Endometrium (tissue), 2 donors: ENCODE measurements at regions not wholly inside any gene's neighbourhood (a gene's known extent, or its start where the extent isn't known, plus 50 kb on each side); places are given as distances from the start of the nearest gene placed in this dataset.
"Not testable (repeated sequence)": the region's sequence is repeated elsewhere in the genome, so short reads cannot be mapped to it uniquely, and the experiment has no call there.

Experiments
- FAIRE-seq: peaks from 2 replicates; lab custom pipeline; 2012; peaks lifted over from hg19 to GRCh38; lab: Jason Lieb, UNC
- donor health status: control.
- donor health status: control.

DNA sequence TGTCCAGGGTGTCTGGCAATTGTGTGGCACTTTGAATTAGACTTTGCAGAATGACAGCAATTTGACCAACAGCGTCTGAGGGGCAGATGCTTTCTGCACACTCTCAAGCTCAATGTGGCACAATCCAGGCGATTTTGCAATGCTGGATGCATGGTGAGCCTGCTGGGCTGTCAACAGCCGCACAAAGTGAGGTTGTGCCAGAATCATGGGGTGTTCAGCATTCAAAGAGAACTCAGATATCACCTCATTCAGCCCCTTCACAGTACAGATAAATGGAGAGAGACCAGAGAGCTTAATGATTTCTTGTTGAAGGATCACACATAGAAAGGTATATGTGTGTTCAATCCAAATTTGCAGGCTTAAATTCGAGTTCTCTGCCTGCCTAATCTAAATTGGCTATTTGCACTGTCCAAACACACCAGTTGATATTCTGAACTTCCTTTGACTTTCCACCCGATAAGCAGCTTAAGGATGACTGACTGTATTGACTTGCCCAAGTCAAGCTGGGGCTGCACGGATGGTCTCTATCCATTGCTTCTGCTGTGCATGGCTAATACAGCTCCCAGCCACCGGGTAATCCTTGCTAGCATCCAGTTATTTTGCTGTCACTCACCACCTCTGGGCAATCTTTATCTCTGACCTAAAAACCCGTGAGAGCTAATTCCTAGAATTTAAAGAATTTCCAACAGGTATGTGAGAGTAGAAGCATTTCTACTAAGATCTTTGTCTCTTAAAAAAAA, 157.9 kb upstream of the TAS2R1 start:
- FAIRE-seq = no peak

- FAIRE-seq = no peak
Measured at GRCh38 chr5:9786380-9787360, 156.5 kb upstream of the TAS2R1 start.

DNA sequence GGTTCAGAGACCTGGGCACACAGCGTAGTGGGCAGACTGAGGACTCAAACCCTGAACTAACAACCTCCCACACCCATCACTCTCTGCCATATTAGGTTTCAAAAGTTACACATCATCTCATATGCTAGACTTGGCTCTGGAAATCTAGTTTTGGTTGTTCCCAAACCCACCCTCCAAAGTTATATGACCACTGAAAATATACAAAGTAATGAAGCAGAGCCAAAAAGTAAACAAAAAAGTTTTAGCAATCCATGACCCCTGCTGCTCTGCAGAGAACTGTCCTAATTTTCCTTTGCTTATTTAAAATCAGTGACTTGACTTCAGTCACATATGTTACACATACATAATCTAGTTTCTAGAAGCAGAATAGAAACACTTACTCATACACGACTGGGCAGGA, 155.6 kb upstream of the TAS2R1 start:
- FAIRE-seq = no peak

- no peak for FAIRE-seq
Measured at GRCh38 chr5:9784231-9784630, 154.1 kb upstream of the TAS2R1 start.

DNA sequence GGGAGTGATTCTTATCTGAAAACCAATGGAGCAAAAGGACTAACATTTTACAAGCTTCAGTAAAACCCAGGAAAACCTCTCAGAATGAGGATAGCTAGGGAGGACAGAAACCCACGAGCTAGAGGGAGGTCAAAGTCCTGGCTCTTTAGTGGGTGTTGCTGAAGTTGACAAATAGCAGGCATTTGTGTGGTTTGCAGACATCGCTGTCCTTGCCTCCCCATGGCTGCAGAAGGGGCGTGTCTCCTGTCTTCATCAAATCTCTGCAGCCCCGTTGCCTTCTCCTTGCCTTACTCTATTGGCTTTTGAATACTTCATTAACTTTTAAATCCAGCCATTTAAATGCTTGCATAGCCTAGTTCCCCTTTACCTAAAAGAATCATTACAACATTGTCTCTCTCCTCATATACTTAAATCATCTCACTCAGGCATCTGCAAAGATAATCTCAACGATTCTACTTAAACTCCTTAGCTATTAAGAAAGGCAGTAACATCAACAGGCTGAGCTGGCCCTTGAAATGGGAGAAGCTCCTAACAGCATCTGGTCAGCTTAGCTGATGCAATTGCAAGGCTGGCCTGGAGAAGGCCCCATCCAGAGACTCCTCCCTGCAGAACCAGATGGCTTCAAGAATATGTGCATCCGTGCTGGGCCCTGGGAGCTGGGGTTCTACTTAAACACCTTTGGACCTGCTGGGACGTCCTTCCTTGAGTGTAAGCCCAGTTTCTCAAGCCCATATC, 152.8 kb upstream of the TAS2R1 start:
- FAIRE-seq = peak; percentile 84

DNA sequence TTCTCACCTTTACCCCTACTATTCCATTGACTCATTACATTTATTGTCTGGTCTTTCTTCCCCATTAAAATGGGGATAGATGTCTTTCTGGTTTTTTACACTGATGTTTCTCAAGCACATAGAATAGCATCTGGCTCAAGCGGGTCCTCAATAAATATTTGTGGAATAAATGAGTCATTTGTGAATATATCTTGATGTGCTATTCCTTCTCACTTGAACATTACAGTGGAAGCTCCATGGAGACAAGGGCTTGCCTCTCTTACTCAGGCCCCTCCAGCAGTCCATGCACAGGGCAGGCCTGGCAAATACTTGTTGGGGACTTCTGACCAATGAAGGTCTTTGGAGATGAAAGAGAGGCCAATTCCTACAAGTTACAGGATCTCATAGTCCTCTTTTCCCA, 151.7 kb upstream of the TAS2R1 start:
- FAIRE-seq = no peak

DNA sequence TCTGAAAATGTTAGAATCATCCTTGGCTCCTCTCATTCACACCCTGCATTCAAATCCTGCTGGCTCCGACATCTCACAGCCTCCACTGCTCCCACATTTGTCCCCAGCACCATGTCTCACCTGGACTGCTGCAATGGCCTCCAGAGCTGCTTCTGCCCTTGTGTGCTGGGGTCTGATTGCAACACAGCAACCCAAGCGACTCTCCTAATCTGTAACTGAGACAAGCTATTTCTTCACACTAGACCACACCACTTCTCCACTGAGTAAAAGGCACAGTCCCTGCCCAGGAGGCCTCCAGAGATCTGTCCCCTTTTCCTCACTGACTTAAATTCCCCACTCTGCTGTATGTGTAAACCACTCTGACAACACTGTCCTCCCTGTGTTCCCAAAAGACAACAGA, 151.1 kb upstream of the TAS2R1 start:
- FAIRE-seq = no peak

GRCh38 chr5:9780501-9780900, 150.3 kb upstream of the TAS2R1 start:
- FAIRE-seq = no peak

- no peak for FAIRE-seq
Measured at GRCh38 chr5:9776525-9776924, 146.4 kb upstream of the TAS2R1 start.

DNA sequence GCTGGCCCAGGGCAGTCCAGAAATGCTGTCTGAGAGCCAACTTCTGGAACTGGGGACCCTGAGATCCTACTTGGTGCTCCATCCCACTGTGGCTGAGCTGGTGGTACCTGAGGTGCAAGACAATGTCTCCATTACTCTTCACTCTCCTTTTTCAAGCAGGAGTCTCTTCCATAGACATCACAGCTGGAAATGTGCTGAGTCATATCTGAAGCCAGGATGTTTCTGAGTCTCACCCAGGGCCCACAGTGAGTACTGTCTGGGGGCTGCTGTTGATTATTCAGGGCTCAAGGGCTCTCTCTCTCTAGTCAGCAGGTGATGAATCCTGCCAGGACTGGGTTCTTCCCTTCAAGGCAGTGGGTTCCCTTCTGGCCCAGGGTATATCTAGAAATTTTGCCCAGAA, 145.2 kb upstream of the TAS2R1 start:
- no peak for FAIRE-seq

DNA sequence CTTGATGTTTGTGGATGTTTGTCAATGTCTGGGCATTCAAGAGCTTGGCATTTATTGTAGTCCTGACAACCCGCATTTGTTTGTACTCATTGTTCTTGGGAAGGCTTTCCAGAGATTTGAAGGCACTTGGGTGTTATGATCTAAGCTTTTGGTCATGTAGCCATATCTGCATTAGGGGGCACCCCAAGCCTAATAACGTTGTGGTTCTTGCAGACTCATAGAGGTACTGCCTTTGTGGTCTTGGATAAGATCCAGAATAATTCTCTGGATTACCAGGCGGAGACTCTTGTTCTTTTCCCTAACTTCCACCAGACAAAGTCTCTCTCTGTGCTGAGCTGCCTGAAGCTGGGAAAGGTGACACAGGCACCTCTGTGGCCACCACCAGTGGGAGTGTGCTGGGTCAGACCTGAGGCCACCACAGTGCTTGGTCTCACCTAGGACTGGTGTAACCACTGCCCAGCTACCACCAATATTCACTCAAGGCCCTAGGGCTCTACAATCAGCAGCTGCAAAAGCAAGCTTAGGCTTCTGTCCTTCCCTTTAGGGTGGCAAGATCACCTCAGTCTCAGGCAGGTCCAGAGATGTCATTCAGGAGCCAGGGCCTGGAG, 144.4 kb upstream of the TAS2R1 start:
- FAIRE-seq = no peak

- FAIRE-seq = no peak
Measured at GRCh38 chr5:9771079-9771478, 140.9 kb upstream of the TAS2R1 start.

DNA sequence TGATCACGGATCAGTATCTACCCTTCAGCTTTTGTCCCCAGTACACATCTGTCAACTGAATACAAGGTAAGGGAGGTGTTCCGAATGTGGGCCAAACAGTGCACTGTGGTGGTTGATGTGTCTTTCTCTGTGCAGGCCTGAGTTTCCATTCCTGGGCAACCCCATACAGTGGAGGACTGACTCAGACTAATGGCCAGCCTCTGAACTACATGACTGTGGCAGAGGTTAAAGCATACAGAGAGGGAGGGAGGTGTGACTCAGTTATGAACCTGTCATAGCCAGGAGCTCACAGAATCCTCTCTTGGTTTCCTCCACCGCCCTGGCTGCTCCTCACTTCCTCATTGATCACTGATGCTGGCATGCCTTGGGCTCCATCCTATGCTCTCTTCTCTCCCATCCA, 136.4 kb upstream of the TAS2R1 start:
- no peak for FAIRE-seq

DNA sequence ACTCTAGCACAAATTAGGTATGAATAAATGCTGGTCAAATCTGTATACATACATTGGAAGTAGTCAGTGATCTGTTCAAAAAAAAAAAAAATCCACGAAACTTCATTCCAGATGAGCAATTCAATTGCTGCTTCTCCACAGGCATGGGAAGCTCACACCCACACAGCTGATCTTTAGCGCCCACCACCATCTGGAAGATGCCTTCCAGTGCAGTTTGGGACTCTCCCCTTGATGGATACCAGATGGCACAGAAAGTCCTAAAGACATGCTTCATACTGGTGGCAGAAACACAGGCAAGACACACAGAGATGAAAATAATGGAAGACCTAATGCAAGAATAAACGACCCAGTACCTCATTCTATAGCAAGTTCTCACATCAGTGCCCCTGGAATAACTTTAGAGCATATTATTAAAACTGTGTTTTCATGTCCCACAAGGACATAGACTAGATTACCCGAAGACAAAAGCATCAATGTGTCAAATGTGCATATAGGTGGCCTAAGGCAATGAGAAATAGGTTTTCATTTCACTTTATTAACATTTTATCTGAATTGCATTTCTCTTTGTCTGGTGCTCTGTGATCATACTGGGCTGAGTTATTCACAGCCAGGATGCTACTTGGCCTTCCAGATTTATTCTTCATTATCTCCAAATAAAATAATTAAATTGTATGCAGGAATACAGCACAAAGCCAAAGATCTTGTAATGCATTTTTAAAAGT, 135.4 kb upstream of the TAS2R1 start:
- no peak for FAIRE-seq

DNA sequence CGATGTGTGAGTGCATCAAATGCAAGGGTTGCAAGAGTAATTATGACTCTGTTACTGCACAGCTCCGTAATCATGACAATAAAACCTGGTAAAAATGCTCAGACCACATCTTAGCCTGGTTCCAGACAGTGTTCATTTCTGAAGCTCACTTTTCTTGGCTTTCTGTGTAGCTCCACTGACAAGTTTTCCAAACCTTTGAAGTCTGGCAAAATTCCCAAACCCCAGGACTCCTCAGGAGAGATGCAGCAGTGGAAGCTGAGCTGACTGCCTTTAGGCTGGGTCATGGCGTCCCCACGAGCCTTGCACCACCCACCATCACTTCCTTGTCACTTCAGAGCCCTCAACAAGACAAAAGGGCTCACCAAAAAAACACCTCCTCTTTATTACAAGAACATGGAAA, 131.6 kb upstream of the TAS2R1 start:
- FAIRE-seq = no peak

GRCh38 chr5:9752670-9753069, 122.5 kb upstream of the TAS2R1 start:
- FAIRE-seq = not testable (repeated sequence)

GRCh38 chr5:9743507-9743906, 113.4 kb upstream of the TAS2R1 start:
- FAIRE-seq = no peak

- FAIRE-seq = no peak
Measured at GRCh38 chr5:9742848-9743247, 112.7 kb upstream of the TAS2R1 start.

DNA sequence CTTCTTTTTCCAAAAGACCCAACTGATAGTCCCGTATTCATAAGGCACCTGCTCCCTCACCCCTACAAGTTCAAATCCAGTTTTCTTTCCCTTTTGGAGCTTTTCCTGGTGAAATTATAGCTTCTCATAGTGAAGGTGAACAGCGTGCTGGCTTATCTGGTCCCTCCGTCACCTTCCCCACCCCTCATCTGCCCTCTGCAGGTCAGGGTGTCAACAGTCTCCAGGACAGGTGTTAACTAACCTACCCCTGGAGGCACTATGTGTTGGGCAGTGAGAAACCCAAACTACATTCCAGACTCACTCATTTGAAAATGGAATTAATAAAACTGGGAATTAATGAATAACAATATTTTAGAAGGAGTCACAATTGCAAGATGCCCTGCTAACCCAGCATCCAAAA, 109.0 kb upstream of the TAS2R1 start:
- no peak for FAIRE-seq

GRCh38 chr5:9737265-9737664, 107.1 kb upstream of the TAS2R1 start:
- FAIRE-seq = no peak

- FAIRE-seq = no peak
Measured at GRCh38 chr5:9733486-9733885, 103.3 kb upstream of the TAS2R1 start.

GRCh38 chr5:9731159-9731558, 101.0 kb upstream of the TAS2R1 start:
- no peak for FAIRE-seq
